ENCODE measurements at regions not wholly inside any gene's neighbourhood (a gene's known extent, or its start where the extent isn't known, plus 50 kb on each side); places are given as distances from the start of the nearest gene placed in this dataset.

GRCh38 chr6:7469696-7470095 is 71.8 kb upstream of the DSP start:
- no peak for TF ChIP-seq POLR2A (IDR thresholded peaks at IDR 0.05)
- no peak for TF ChIP-seq CTCF (IDR thresholded peaks at IDR 0.05)
